Posterior vena cava (tissue), 2 donors: ENCODE measurements at regions not wholly inside any gene's neighbourhood (a gene's known extent, or its start where the extent isn't known, plus 50 kb on each side); places are given as distances from the start of the nearest gene placed in this dataset.
"Not testable (repeated sequence)": the region's sequence is repeated elsewhere in the genome, so short reads cannot be mapped to it uniquely, and the experiment has no call there.

Source experiments
- DNase-seq: peaks from one replicate; pipeline ENCODE4 v3.0.0-alpha.2; 2020; ENCODE audit warnings: low spot score
- intact Hi-C, 2 donors: fragments of 100-400 bp; cut with DNase I; formaldehyde crosslinking; loops; one replicate each; pipeline versions ENCODE4 v1.14.1 to v1.14.2; 2022 to 2023
- donor health status: DM: yes; HTN: yes; CAD: no.
- donor health status: DM: yes; HTN: yes; CAD: no.

DNA sequence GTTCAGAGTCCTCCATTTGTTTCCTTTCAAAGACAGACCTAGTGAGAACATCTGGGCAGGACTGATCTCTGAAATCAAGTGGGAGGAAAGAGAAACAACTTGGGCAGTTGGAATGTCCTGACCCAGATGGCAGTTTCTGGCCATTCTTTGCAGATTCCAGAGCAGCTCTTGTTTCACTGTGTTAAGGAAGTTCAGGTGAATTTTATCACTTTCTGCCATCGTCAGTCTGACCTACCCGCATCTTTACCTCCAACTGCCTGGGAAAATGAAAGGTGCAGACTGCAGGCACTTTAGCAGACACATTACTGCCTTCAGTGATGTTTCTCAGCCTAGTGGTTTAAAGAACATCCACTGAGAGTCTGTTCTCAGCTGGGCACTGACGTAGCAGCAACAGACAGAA is 216.2 kb downstream of the CEP135 start:
- DNase-seq: no peak
- intact Hi-C loops: no loop called here

DNA sequence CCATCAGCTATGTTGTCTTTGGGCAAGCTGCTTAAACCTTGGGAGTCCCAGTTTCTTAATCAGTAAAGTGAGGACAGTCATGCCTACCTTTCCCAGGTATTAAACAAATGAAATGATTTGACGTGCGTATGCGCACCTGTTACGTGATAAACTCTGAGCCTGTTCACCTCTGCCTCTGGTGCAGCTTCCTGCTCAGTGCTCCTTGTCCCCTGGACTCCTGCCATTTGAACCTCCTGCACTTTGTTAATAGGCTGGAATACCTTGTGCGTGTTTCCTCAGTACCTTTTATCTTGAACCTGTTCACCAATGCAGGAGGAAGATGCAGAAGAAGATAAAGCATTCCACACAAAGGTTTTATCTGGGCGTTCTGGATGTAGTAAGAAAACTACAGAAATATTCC is 211.9 kb downstream of the CEP135 start:
- DNase-seq: no peak
- intact Hi-C loops: no loop called here

DNA sequence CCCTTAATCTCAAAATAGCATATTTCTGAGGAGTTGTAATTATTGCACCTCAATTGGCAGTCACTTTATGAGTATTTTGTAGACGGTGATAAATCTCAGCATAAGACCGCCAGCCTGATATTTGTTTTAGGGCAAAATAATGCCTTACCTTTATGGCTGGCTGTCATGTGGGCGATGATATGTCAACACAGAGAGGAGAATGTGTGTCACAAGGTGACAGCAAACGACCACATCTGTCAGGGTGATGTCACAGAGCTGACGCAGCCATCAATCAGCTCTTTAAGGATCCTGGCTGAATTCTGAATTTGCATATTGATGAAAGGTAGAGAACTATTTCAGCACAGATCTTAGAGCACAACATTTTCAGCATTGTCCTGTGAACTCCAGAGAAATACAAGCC is 209.7 kb downstream of the CEP135 start:
- no peak for DNase-seq
- intact Hi-C loops: no loop called here

DNA sequence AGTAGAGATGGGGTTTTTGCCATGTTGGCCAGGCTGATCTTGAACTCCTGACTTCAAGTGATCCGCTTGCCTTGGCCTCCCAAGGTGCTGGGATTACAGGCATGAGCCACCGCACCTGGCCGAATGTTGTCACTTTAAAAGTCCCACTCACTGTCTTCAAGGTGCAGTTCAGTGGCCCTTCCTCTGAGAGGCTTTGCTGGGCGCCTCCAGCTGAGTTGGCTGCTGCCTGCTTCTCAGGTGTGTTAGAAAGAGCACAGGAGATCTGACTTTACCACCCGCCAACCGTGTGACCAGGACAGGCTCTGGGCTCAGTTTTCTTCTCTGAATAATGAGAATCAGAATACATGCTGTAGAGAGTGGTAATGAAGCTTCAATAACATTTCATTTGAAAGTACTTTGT is 207.4 kb downstream of the CEP135 start:
- intact Hi-C loops: no loop called here
- no peak for DNase-seq

DNA sequence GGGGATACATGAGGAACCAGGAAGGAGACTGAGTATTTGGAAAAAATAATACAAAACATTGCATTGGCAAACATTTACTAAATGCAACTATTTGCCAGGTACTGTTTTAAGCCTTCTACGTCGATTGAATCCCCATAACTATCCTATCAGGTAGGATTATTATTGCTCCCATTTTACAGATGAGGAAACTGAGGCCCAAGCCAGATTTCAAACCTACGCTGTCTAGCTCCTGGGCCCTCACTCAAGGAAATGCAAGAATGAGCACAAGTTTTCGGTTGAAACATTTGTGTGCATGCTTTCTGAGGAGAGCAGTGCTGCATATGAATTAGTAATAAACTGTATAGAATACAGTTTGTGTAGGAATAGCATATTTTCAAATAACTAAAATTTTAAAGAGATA is 206.7 kb downstream of the CEP135 start:
- intact Hi-C loops: loop anchor here in 1 of 2 donors (2.0 kb wide), 1 partner anchor 71 kb away; no protein-coding TSS in a partner anchor
- DNase-seq: no peak

DNA sequence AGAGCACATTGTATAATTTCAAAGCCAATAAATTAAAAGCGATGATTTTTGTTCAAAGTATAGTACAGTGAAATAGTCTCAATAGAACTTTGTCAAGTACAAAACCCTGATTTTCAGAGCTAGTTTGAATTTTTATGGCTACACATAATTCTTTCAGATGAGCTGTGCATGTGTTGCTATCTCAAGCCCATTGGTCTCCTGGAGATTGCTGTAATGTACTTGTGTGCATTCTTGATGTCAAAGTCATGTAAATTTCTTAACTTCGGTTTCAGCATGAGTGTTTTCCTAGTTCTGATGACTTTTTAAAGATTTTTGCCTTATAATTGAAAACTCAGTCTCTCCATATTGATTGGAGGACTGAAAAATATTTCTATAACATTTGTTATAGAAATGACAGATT is 200.8 kb downstream of the CEP135 start:
- intact Hi-C loops: no loop called here

DNA sequence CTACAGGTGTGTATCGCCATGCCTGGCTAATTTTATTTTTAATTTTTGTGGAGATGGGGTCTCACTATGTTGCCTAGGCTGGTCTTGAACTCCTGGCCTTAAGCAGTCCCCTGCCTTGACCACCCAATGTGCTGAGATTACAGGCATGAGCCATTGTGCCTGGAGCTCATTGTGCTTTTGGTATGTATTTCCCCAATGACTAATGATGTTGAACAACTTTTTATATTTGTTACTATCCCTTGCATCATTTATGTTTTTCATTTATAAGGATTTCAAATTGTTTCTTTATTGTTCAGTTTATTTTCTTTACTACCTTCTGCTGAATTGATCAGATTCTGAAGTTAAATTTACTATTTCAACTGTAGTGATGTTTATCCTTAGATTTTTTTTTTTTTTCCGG is 199.7 kb downstream of the CEP135 start:
- no peak for DNase-seq
- intact Hi-C loops: no loop called here

More for the DNA sequence above, 200.8 kb downstream of the CEP135 start:
- no peak for DNase-seq

DNA sequence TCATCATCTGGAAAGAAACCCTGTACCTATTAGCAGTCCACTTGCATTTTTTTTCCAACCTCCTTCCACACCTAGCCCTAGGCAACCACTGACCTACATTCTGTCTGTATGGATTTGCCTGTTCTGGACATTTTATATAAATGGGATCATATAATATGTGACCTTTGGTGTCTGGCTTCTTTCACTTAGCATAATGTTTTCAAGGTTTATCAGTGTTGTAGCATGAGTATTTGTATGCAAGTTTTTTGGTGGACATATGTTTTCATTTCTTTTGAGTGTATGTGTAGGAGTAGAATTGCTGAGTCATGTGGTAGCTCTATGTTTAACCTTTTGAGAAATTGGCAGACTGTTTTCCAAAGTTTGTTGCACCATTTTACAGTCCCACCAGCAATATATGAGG is 198.6 kb downstream of the CEP135 start:
- intact Hi-C loops: no loop called here
- DNase-seq: no peak

DNA sequence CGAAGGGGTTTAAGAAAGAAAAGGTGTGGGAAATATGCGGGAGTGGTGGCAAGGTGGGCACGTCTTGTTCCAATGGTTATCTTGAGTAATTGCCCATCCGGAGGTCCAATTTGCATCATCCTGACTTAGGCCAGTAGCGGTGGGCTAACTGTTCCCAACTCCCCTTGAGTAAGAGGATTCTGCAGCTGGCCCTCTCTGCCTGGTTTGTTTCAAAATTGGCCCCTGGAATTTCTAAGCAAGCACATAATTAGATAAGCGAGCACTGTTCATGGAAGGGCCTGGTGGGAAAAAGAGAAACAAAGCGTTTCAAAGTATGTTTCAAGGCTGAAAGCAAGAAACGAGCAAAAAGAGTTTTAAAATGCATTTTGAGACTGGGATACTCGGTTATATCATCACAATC is 198.2 kb downstream of the CEP135 start:
- no peak for DNase-seq
- intact Hi-C loops: no loop called here

DNA sequence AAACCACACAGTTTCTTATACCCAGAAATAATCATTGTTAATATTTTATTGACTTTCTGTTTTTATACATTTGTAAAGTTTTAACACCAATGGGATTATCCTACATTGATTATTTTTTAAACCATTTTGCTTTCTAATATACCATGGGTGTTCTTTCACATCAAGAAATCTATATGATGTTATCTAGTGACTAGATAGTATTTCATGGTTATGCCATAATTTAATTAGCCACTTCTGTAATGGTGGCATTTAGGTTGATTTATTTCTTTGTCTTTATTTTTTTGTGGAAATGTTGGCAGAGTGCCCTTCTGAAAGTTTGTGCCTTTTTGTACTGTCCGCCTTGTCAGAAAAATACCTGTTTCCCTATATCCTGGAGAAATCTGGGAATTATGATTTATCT is 193.3 kb downstream of the CEP135 start:
- no peak for DNase-seq
- intact Hi-C loops: no loop called here

DNA sequence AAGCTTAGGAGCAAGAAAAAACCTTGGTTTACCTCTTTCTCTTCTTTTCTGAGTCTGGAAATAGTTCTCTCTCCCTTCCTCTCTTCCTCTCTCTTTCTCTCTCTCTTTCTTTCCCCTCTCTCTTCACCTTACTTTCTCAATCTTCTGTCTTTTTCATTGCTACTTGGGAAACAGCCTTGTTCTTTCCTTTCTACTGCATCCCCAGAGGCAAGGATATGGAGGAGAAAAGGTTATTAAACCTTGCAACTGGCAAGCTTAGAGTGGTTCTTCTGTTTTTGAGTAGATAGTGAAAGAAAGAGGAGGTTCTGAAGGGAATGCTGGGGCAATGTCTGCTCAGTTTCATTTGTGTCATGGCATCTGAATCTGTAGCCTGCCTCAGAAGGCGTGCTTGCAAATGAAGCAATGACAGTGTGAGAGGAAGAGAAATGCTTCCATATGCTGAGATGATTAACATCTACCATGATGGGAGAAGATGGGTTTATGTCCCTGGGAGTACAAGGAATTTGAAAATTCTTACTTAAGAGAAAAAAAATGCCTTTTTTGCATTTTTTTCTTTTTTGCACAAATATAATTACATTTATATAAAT is 190.6 kb downstream of the CEP135 start:
- DNase-seq: no peak
- intact Hi-C loops: no loop called here

DNA sequence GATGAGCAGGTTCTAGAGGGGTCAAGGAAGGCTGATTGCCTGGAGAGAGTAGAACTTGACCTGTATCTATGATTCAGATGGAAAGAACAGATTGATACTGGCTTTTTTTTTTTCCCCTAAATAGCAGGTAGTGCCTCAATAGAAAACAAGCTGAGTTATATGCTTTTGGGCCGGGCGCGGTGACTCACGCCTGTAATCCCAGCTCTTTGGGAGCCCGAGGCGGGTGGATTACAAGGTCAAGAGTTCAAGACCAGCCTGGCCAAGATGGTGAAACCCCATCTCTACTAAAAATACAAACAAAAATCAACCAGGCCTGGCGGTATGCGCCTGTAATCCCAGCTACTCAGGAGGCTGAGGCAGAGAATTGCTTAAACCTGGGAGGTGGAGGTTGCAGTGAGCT is 186.1 kb downstream of the CEP135 start:
- DNase-seq, intact Hi-C loops: not testable (repeated sequence)

DNA sequence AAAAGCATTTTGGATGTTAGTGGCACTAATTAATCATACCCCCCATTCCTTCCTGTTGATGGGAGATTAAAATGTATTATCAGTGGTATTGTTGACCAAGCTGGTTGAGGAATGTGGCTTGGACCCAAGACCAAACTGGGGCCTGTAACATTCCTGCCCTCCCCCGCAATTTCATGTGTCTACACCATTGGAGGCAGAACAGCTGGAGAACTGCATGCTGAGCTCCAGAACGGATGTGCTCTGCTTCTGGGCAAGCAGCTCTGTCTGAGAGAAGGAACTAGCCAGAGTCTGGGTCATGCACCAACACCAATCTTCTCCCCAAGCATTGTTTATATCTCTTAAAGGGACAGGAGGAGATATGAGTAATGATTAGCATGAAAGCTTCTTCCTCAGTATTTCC is 185.5 kb downstream of the CEP135 start:
- DNase-seq: no peak
- intact Hi-C loops: no loop called here

DNA sequence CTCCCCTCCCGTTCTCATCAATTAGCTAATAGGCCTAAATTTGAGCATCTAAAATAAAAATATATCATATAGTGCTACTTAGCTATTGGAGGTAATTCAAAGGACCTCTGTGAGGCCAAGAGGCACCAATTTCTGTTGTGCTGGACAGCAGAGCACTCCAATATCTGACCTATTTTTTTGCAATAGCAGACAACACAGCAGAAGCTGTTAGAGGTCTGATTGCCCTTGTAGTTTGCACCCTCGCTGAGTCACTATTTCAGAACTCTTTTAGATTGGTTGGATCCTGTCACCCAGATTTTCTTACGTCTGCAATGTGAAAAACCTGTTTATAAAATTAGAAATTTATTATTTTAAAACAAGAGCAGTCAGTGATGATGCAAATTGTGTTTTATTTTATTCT is 184.1 kb downstream of the CEP135 start:
- intact Hi-C loops: no loop called here
- no peak for DNase-seq

DNA sequence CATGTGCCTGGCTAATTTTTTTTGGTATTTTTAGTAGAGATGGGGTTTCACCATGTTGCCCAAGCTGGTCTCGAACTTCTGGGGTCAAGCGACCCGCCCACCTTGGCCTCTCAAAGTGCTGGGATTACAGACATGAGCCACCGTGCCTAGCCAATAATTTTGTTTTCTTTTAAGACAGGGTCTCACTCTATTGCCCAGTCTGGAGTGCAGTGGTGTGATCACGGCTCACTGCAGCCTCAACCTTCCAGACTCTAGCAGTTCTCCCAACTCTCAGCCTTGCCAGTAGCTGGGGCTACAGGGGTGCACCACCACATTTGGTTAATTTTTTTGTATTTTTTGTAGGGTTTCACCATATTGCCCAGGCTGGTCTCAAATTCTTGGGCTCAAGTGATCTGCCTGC is 183.4 kb downstream of the CEP135 start:
- DNase-seq, intact Hi-C loops: not testable (repeated sequence)

DNA sequence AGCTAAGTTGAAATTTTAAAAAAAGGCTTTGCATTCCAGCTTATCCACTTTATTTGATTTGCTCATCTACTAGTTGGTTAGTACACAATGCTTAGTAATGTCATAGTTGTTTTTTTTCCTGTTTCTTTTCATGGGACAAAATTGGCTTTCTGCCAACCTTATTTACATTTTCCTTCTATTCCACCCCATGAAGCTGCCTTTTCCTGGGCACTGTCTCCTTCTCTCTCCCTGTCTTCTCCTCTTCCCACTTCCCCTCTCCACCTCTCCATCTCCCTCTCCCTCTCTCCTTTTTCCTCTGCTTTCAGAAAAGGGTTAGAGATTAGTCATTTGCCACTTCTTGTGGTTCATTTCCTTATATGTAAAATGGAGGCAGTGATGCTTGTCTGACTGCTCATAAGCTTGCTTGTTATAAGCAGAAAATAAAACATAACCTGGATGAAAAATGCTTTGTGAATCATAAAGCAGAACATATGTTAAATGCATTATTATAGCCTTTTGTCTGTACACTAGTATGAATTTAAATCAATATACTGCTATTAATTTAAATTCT is 181.9 kb downstream of the CEP135 start:
- intact Hi-C loops: no loop called here
- DNase-seq: no peak

DNA sequence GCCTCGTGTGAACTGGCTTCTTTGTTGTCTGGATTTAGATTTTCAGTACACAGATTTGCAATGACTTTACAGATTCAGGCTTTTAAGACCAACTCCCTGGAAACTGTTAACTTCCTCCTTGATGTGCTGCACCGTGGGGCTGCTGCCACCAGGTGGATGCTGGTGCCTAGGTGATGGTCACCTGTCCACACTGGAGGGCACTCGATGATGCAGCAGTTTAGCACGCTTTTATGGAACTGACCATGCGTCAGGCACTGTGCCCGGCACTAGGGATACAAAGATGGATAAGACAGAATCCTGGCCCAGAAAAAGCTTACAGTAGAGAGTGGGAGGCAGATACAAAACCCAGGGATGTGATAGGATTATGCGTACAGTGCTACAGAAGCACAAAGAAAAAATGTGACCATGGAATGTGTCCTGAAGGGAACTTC is 180.7 kb downstream of the CEP135 start:
- no peak for DNase-seq
- intact Hi-C loops: no loop called here

DNA sequence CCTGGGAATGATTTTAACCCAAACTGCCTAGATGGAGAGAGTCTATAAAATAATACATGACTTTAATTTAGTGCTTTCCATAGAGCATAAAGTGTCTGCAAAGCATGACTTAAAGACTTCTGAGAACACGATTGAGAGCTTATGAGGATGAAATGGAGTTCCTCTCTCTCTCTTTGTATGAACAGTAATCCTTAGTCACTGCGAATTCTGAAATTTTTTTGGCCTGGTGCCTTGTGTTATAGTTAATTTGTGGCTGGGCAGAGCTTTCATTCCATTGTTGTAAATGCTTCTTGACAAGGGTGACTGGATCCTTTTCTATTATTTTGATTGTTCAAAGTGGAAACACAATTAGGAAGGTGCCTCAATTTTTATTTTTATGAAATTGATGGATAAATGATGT is 179.5 kb downstream of the CEP135 start:
- no peak for DNase-seq
- intact Hi-C loops: no loop called here

DNA sequence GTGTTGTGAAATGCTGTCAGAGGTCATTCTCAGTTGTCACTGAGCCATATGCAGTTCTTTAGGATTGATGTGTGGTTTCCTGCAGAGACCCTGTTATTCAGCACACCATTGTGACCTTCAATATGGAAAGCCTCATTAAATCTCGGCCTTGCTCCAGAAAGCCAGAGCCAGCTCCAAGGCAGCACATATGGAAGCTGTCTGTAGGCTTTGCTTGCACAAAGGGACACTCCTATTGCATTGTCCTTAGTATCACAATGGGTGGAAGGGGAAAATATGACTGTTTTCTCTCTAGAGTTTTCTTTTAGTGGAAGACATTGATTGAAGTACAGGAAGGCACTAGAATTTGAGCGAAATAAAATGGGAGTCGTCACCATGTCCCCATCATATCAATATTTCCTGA is 179.0 kb downstream of the CEP135 start:
- DNase-seq: no peak
- intact Hi-C loops: no loop called here

DNA sequence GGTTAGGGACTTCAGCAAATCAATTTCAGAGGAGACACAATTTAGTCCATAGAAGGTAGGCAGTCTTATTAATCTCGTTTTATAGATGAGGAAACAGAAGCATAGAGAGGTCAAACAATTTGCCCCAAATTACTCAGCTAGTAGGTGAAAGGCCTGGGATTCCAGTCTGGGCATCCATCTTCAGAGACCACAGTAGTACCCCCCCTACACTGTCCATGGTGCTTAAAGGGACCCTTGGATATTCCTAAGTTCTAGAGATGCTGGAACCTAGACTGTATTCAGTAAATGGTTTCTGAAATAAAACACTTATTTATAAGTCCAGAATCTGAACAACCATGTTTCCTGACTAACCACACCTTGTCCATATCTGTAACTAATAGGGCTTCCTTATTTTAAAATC is 174.8 kb downstream of the CEP135 start:
- intact Hi-C loops: no loop called here
- no peak for DNase-seq

DNA sequence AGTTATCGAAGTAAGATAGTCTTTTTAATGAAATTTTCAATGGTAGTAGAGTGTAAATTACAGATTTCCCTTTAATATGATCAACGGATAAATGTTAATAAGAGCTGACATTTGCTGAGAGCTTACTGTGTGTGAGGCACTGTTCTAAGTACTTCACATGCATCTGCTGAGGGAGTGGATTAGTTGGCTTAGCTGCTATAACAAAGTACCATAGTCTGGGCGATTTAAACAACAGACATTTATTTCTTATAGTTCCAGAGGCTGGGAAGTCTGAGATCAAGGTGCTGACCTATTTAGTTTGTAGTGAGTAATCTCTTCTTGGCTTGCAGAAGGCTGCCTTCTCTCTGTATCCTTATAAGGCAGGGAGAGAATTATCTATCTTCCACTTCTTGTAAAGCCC is 174.3 kb downstream of the CEP135 start:
- intact Hi-C loops: no loop called here
- no peak for DNase-seq

DNA sequence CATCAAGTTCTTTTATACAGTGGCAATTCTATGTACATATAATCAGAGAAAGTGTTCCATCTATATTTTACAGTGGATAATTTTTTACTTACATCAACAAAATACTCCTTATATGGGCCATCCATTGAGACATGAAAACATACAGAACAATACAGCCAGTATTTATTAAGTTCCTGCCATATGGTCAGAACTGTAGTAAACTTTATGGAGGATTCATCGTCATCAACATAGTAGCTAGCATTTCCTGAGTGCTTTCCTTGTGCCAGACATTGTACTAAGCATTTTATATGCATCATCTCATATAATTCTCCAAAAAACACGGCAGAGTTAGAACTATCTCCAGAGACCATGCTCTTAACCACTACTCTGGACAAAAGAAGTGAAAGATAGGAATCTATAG is 170.1 kb downstream of the CEP135 start:
- intact Hi-C loops: no loop called here
- no peak for DNase-seq
